ENCODE measurements at regions not wholly inside any gene's neighbourhood (a gene's known extent, or its start where the extent isn't known, plus 50 kb on each side); places are given as distances from the start of the nearest gene placed in this dataset.

DNA sequence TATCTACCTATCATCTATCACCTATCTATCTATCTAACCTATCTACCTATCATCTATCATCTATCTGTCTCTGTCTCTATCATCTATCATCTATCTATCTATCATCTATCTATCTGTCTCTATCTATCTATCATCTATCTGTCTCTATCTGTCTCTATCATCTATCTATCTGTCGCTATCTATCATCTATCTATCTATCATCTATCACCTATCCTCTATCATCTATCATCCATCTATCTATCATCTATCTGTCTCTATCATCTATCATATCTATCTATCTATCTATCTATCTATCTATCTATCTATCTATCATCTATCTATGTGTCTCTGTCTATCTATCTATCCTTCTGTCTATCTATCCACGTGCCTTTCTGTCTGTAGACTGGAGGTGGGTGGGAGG, 59.5 kb upstream of the FAM20C start:
- TF ChIP-seq JUND (IDR thresholded peaks at IDR 0.05; ENCODE audit: low read depth), result no peak
- in situ Hi-C loops (cut with HindIII; ENCODE audit: low pct_unique_long_range_greater_than_20kb, low sequenced_read_pairs), result no loop called here
- DNase-seq (ENCODE audit: low read depth in 1 of 2, low spot score in 1 of 2), result no peak

- in situ Hi-C loops (cut with HindIII; ENCODE audit: low pct_unique_long_range_greater_than_20kb, low sequenced_read_pairs), result no loop called here
- TF ChIP-seq JUND (IDR thresholded peaks at IDR 0.05; ENCODE audit: low read depth), result no peak
- DNase-seq (ENCODE audit: low read depth in 1 of 2, low spot score in 1 of 2), result no peak
Observed at GRCh38 chr7:133470-133869, 58.9 kb upstream of the FAM20C start.

GRCh38 chr7:134029-134428, 58.3 kb upstream of the FAM20C start:
- TF ChIP-seq JUND (IDR thresholded peaks at IDR 0.05; ENCODE audit: low read depth), result no peak
- in situ Hi-C loops (cut with HindIII; ENCODE audit: low pct_unique_long_range_greater_than_20kb, low sequenced_read_pairs), result no loop called here
- no peak for DNase-seq (ENCODE audit: low read depth in 1 of 2, low spot score in 1 of 2)

GRCh38 chr7:134561-135256, 57.7 kb upstream of the FAM20C start:
- in situ Hi-C loops (cut with HindIII; ENCODE audit: low pct_unique_long_range_greater_than_20kb, low sequenced_read_pairs), result no loop called here
- no peak for TF ChIP-seq JUND (IDR thresholded peaks at IDR 0.05; ENCODE audit: low read depth)
- DNase-seq (ENCODE audit: low read depth in 1 of 2, low spot score in 1 of 2), result no peak

DNA sequence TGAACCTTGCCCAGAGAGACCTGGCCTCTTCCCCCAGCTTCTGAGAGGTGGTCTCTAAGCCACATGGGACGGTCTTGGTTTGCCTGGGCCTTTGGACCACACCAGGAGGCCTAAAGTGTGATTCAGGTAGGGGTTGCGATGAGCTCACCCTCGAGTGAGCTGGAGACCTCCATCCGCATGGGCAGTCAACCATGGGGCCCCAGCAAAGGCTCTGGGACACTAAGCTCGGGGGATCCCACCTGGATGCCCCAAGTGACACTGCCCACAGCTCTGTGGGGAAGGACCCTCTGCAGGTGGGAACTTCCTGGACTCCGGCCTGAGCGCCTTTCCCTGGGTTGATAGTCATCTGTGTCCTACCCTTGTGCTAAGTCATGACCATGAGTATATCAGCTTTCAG, 57.1 kb upstream of the FAM20C start:
- no peak for DNase-seq (ENCODE audit: low read depth in 1 of 2, low spot score in 1 of 2)
- TF ChIP-seq JUND (IDR thresholded peaks at IDR 0.05; ENCODE audit: low read depth), result no peak
- in situ Hi-C loops (cut with HindIII; ENCODE audit: low pct_unique_long_range_greater_than_20kb, low sequenced_read_pairs), result no loop called here

DNA sequence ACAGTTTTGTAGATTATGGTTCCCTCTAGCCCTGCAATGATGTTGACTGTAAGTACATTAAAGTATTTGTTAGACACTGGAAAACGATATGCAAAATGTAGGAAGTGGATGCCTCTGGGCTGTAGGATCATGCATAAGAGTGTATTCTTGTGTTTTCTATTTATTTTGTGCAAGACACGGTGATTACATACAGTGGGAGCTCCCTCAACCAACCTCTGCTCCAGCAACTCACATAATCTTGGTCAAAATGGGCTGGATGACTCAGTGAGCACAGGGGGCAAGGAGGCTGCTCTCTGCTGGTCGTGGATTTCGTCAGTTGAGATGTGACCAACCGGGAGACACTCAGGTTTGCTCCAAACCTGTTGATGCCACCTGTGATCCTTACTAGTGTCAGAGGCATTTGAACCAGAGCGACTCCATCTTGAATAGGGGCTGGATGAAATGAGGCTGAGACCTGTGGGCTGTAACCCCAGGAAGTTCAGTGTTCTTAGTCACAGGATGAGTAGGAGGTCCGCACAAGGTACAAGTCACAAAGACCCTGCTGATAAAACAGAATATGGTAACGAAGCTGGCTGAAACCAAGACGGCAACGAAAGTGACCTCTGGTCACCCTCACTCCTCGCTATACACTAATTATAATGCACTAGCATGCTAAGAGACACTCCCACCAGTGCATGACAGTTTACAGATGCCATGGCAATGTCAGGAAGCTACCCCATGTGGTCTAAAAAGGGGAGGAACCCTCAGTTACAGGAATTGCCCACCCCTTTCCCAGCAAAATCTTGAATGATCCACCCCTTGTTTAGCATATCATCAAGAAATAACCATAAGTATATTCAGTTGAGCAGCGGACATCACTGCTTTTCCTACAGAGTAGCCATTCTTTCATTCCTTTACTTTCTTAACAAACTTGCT, 56.4 kb upstream of the FAM20C start:
- DNase-seq (ENCODE audit: low read depth in 1 of 2, low spot score in 1 of 2), result no peak

DNA sequence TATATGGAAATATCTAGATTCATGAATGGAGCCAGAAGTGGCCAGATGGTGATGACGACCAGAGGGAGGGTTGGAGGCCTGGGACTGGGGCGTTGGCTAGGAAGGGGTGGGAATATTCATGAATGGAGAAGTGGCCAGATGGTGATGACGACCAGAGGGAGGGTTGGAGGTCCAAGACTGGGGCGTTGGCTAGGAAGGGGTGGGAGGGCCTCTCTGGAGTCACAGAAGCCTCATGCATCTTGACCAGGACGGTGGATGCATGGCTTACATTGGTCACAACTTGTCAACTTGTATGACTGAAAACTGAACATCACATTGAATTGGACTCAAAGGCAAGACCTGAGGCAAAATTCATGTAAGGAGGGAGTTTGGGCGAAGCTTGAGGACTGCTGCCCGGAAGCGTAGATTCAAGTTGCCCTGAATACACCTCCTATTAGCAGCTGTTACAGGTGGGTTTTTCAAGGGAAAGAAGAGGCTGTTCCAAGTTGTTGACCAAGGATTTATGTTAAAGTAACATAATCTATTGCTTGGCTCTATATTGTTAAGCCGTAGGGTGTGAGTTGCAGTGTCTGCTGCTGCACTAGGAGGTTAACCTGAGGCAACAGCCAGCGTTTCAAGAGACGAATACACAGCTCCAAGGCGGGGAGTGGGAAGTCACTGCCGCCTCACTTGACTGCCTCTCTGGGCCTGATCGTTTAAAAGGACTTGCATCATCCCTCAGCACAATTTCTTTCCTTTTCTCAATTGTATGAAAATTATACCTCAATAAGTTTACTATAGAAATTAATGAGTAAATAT, 55.1 kb upstream of the FAM20C start:
- in situ Hi-C loops (cut with HindIII; ENCODE audit: low pct_unique_long_range_greater_than_20kb, low sequenced_read_pairs), result no loop called here
- DNase-seq (ENCODE audit: low read depth in 1 of 2, low spot score in 1 of 2), result no peak
- TF ChIP-seq JUND (IDR thresholded peaks at IDR 0.05; ENCODE audit: low read depth), result no peak

More for the DNA sequence above, 56.4 kb upstream of the FAM20C start:
- in situ Hi-C loops (cut with HindIII; ENCODE audit: low pct_unique_long_range_greater_than_20kb, low sequenced_read_pairs), result no loop called here
- no peak for TF ChIP-seq JUND (IDR thresholded peaks at IDR 0.05; ENCODE audit: low read depth)

DNA sequence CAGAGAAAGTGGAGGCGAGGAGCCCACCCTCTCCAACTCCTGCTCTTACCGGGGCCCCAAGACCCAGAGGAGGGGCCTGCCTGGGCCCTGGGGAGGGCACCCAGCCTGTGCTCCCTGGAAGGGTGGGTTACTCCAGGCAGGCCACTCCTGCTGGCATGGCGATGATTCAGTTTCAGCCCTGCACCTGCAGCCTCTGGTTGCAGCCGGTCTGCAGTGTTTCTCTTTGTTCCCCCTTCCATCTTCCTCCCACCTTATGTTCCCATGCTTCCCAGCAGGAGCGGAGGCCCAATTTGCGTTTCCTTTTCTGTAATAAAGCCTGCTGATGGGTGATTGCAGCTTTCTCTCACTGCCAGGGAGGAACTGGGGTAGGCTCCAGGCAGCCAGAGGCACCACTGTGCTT, 53.2 kb upstream of the FAM20C start:
- no peak for DNase-seq (ENCODE audit: low read depth in 1 of 2, low spot score in 1 of 2)
- in situ Hi-C loops (cut with HindIII; ENCODE audit: low pct_unique_long_range_greater_than_20kb, low sequenced_read_pairs), result no loop called here
- TF ChIP-seq JUND (IDR thresholded peaks at IDR 0.05; ENCODE audit: low read depth), result no peak

DNA sequence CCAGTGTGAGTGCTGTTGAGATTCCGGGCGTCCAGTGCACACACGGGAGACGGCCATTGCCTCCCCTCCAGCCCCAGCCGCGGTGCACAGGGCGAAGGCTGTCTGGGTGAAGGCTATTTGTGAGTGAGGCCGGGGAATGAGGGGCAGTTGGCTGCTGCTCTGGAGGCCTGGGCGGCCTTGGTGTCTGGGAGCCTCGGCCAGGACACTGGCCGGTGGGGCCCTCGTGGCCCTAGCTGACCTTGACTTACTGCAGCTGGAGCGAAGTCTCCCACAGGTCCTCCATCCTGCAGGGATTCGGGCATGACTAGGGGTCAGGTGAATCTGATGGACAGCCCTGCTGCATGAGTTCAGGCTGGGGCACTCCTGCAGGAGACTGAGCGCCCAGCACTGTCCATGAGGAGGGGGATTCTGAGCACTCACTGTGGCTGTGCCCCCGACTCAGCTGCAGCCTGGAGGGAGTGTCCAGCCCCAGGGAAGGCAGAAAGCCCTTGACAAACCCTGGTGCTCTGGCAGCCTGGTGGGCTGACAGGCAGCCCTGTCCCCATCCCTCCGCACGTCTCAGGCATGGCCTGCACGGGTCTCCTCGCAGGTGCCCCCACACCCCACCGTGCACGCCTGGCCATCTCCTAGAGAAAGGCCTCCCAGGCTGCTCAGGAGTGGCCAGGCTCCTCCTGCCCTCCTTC, 52.7 kb upstream of the FAM20C start:
- in situ Hi-C loops (cut with HindIII; ENCODE audit: low pct_unique_long_range_greater_than_20kb, low sequenced_read_pairs), result no loop called here
- no peak for TF ChIP-seq JUND (IDR thresholded peaks at IDR 0.05; ENCODE audit: low read depth)
- no peak for DNase-seq (ENCODE audit: low read depth in 1 of 2, low spot score in 1 of 2)

DNA sequence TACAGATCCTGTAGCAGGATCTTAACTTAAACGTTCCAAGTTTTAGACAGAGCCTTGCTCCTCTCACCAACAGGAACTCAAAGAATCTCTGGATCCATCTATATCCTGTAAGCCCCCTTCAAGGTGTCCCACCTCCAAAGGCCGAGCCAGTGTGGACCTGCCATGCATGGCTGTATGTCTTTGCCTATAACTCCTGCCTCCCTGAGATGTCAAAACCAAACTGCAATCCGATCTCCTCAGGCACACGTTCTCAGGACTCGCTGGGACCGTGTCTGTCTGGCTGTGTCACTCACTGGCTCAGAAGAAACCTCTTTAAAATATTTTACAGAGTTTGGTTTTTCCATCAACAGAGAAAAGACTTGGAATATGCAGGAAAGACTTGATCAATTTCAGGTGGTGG, 51.4 kb upstream of the FAM20C start:
- no peak for DNase-seq (ENCODE audit: low read depth in 1 of 2, low spot score in 1 of 2)
- in situ Hi-C loops (cut with HindIII; ENCODE audit: low pct_unique_long_range_greater_than_20kb, low sequenced_read_pairs), result no loop called here
- TF ChIP-seq JUND (IDR thresholded peaks at IDR 0.05; ENCODE audit: low read depth), result no peak

- in situ Hi-C loops (cut with HindIII; ENCODE audit: low pct_unique_long_range_greater_than_20kb, low sequenced_read_pairs), result no loop called here
- no peak for TF ChIP-seq JUND (IDR thresholded peaks at IDR 0.05; ENCODE audit: low read depth)
- DNase-seq (ENCODE audit: low read depth in 1 of 2, low spot score in 1 of 2), result no peak
Observed at GRCh38 chr7:142248-142941, 50.0 kb upstream of the FAM20C start.
